Left ventricle myocardium inferior (tissue), 1 donor: ENCODE measurements at regions not wholly inside any gene's neighbourhood (a gene's known extent, or its start where the extent isn't known, plus 50 kb on each side); places are given as distances from the start of the nearest gene placed in this dataset.
"Not testable (repeated sequence)": the region's sequence is repeated elsewhere in the genome, so short reads cannot be mapped to it uniquely, and the experiment has no call there.

Source experiments
- DNase-seq: peaks from one replicate; pipeline ENCODE4 v3.0.0-alpha.2; 2020
- H3K27ac ChIP-seq: fragments of 200-600 bp; replicated peaks from 2 replicates; pipeline ENCODE4 v1.8.0; 2021
- H3K27me3 ChIP-seq: fragments of 200-600 bp; 2 replicates; pipeline ENCODE4 v1.8.0; 2021; ENCODE audit warnings: low read depth
- H3K36me3 ChIP-seq: fragments of 200-600 bp; 2 replicates; pipeline ENCODE4 v1.8.0; 2021
- H3K4me1 ChIP-seq: fragments of 200-600 bp; 2 replicates; pipeline ENCODE4 v1.8.0; 2021
- H3K4me3 ChIP-seq: fragments of 200-600 bp; 2 replicates; pipeline ENCODE4 v1.8.0; 2021; ENCODE audit warnings: mild to moderate bottlenecking, moderate library complexity
- H3K9me3 ChIP-seq: fragments of 200-600 bp; replicated peaks from 2 replicates; pipeline ENCODE4 v1.8.0; 2021
- intact Hi-C: fragments of 100-400 bp; cut with micrococcal nuclease; formaldehyde crosslinking; loops from one replicate; pipeline ENCODE4 v1.11.0; 2022
- TF ChIP-seq, protein P1 (sequence below): fragments of 200-600 bp; IDR thresholded peaks from 2 replicates; pipeline ENCODE4 v1.8.0; 2021; ENCODE audit warnings: antibody characterized with exemption, mild to moderate bottlenecking, borderline replicate concordance
- donor health status: DM: no; HTN: yes; CAD: no; lungs with severe emphysema.

DNA sequence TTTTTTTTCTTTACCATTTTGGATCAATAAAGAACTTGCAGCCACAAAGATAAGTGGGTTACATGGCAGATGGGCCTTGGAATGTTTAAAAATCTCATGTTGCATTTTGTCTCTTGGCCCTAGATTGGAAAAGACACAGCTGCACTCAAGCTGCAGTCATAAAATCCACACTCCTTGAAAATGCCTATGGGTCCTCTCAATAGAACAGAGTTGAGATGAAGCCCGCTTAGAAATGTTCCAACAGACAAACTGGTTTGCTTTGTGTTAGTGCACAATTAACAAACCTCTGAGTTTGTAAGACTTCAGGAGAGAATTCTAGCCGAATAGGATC lies 401.2 kb upstream of the CDIN1 start:
- intact Hi-C loops: no loop called here
- TF ChIP-seq, protein P1, sequence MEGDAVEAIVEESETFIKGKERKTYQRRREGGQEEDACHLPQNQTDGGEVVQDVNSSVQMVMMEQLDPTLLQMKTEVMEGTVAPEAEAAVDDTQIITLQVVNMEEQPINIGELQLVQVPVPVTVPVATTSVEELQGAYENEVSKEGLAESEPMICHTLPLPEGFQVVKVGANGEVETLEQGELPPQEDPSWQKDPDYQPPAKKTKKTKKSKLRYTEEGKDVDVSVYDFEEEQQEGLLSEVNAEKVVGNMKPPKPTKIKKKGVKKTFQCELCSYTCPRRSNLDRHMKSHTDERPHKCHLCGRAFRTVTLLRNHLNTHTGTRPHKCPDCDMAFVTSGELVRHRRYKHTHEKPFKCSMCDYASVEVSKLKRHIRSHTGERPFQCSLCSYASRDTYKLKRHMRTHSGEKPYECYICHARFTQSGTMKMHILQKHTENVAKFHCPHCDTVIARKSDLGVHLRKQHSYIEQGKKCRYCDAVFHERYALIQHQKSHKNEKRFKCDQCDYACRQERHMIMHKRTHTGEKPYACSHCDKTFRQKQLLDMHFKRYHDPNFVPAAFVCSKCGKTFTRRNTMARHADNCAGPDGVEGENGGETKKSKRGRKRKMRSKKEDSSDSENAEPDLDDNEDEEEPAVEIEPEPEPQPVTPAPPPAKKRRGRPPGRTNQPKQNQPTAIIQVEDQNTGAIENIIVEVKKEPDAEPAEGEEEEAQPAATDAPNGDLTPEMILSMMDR: no peak
- no peak for DNase-seq
- no peaks in the 10 kb centered on the region for H3K27me3 ChIP-seq
- H3K4me1 ChIP-seq: peaks cover 11% of the 10 kb centered on the region
- H3K36me3 ChIP-seq: no peaks in the 10 kb centered on the region
- no peak overlapping the region for H3K4me3 ChIP-seq
- H3K27ac ChIP-seq: peak overlapping the region; percentile 13
- H3K9me3 ChIP-seq: no peaks in the 10 kb centered on the region

- TF ChIP-seq, protein P1: no peak
- intact Hi-C loops: no loop called here
Measured at GRCh38 chr15:36183201-36183600, 396.2 kb upstream of the CDIN1 start.

GRCh38 chr15:36185438-36185837 lies 394.0 kb upstream of the CDIN1 start:
- Histone ChIP-seq H3K4me3 (no peak overlapping the region), H3K27me3 (no peaks in the 10 kb centered on the region), H3K27ac (no peak overlapping the region), H3K9me3 (no peaks in the 10 kb centered on the region), H3K36me3 (no peaks in the 10 kb centered on the region), H3K4me1 (no peaks in the 10 kb centered on the region)
- intact Hi-C loops: no loop called here
- TF ChIP-seq, protein P1: no peak
- DNase-seq: no peak

More at GRCh38 chr15:36183201-36183600, 396.2 kb upstream of the CDIN1 start:
- Histone ChIP-seq H3K4me1 (no peaks in the 10 kb centered on the region), H3K9me3 (no peaks in the 10 kb centered on the region), H3K4me3 (no peak overlapping the region), H3K36me3 (no peaks in the 10 kb centered on the region), H3K27me3 (no peaks in the 10 kb centered on the region), H3K27ac (no peak overlapping the region)
- no peak for DNase-seq

GRCh38 chr15:36185845-36186244 lies 393.6 kb upstream of the CDIN1 start:
- H3K27me3 ChIP-seq: no peaks in the 10 kb centered on the region
- no peak for DNase-seq
- TF ChIP-seq, protein P1: no peak

GRCh38 chr15:36186376-36186775 lies 393.1 kb upstream of the CDIN1 start:
- Histone ChIP-seq H3K27me3 (no peaks in the 10 kb centered on the region), H3K27ac (no peak overlapping the region), H3K36me3 (no peaks in the 10 kb centered on the region), H3K4me3 (no peak overlapping the region), H3K9me3 (peaks cover 4% of the 10 kb centered on the region), H3K4me1 (no peaks in the 10 kb centered on the region)
- intact Hi-C loops: no loop called here
- no peak for DNase-seq
- TF ChIP-seq, protein P1: no peak

More at GRCh38 chr15:36185845-36186244, 393.6 kb upstream of the CDIN1 start:
- intact Hi-C loops: no loop called here
- no peak overlapping the region for H3K27ac ChIP-seq
- H3K9me3 ChIP-seq: no peaks in the 10 kb centered on the region
- H3K36me3 ChIP-seq: no peaks in the 10 kb centered on the region
- no peak overlapping the region for H3K4me3 ChIP-seq
- H3K4me1 ChIP-seq: no peaks in the 10 kb centered on the region

- no peak overlapping the region for H3K27ac ChIP-seq
- DNase-seq: no peak
- H3K4me3 ChIP-seq: no peak overlapping the region
- intact Hi-C loops: no loop called here
- no peaks in the 10 kb centered on the region for H3K36me3 ChIP-seq
- no peaks in the 10 kb centered on the region for H3K4me1 ChIP-seq
- TF ChIP-seq, protein P1: no peak
- no peaks in the 10 kb centered on the region for H3K27me3 ChIP-seq
- H3K9me3 ChIP-seq: peaks cover 8% of the 10 kb centered on the region
Measured at GRCh38 chr15:36191459-36191858, 388.0 kb upstream of the CDIN1 start.

DNA sequence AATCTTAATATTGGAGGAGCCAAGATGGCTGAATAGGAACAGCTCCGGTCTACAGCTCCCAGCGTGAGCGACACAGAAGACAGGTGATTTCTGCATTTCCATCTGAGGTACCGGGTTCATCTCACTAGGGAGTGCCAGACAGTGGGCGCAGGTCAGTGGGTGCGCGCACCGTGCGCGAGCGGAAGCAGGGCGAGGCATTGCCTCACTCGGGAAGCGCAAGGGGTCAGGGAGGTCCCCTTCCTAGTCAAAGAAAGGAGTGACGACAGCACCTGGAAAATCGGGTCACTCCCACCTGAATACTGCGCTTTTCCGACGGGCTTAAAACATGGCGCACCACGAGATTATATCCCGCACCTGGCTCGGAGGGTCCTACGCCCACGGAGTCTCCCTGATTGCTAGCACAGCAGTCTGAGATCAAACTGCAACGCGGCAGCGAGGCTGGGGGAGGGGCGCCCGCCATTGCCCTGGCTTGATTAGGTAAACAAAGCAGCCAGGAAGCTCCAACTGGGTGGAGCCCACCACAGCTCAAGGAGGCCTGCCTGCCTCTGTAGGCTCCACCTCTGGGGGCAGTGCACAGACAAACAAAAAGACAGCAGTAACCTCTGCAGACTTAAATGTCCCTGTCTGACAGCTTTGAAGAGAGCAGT lies 383.9 kb upstream of the CDIN1 start:
- DNase-seq, H3K9me3 ChIP-seq, H3K27me3 ChIP-seq, intact Hi-C loops, H3K4me3 ChIP-seq, H3K4me1 ChIP-seq, H3K36me3 ChIP-seq, H3K27ac ChIP-seq: not testable (repeated sequence)
